RPMI8226 (cell line): ENCODE measurements at regions not wholly inside any gene's neighbourhood (a gene's known extent, or its start where the extent isn't known, plus 50 kb on each side); places are given as distances from the start of the nearest gene placed in this dataset.

Source experiments
- DNase-seq: peaks from one replicate; pipeline ENCODE4 v3.0.0-alpha.2; 2015

- no peak for DNase-seq
Observed at GRCh38 chr1:200248541-200248940, 161.3 kb downstream of the ZNF281 start.

GRCh38 chr1:200247518-200247917 lies 162.3 kb downstream of the ZNF281 start:
- DNase-seq: no peak

- DNase-seq: no peak
Observed at GRCh38 chr1:200245473-200245872, 164.4 kb downstream of the ZNF281 start.

GRCh38 chr1:200243042-200243437 lies 166.8 kb downstream of the ZNF281 start:
- DNase-seq: no peak

GRCh38 chr1:200242110-200243041 lies 167.5 kb downstream of the ZNF281 start:
- DNase-seq: no peak

- no peak for DNase-seq
Observed at GRCh38 chr1:200240656-200241055, 169.2 kb downstream of the ZNF281 start.

GRCh38 chr1:200238311-200238710 lies 171.5 kb downstream of the ZNF281 start:
- no peak for DNase-seq

- DNase-seq: no peak
Observed at GRCh38 chr1:200237066-200237465, 172.8 kb downstream of the ZNF281 start.

- no peak for DNase-seq
Observed at GRCh38 chr1:200234938-200235337, 174.9 kb downstream of the ZNF281 start.

GRCh38 chr1:200233393-200233792 lies 176.4 kb downstream of the ZNF281 start:
- no peak for DNase-seq

- no peak for DNase-seq
Observed at GRCh38 chr1:200231787-200232231, 178.0 kb downstream of the ZNF281 start.

- no peak for DNase-seq
Observed at GRCh38 chr1:200230671-200231070, 179.2 kb downstream of the ZNF281 start.

GRCh38 chr1:200228486-200228885 lies 181.3 kb downstream of the ZNF281 start:
- DNase-seq: no peak

- no peak for DNase-seq
Observed at GRCh38 chr1:200228081-200228480, 181.8 kb downstream of the ZNF281 start.
